ENCODE measurements at regions not wholly inside any gene's neighbourhood (a gene's known extent, or its start where the extent isn't known, plus 50 kb on each side); places are given as distances from the start of the nearest gene placed in this dataset.

- no peaks in the 10 kb centered on the region for H3K9me3 ChIP-seq (replicated peaks; ENCODE audit: low read length)
- H3K4me1 ChIP-seq (ENCODE audit: control insufficient read depth, insufficient read depth, low read length): no peaks in the 10 kb centered on the region
- H3K9ac ChIP-seq (ENCODE audit: low read depth, low read length): no peak overlapping the region
- no peak overlapping the region for H3K4me2 ChIP-seq (ENCODE audit: low read length)
- H3K27me3 ChIP-seq (ENCODE audit: control insufficient read depth, insufficient read depth, low read length): peaks cover 52% of the 10 kb centered on the region
- H3K36me3 ChIP-seq (ENCODE audit: insufficient read depth, low read length): no peaks in the 10 kb centered on the region
- H3K4me3 ChIP-seq (ENCODE audit: low read length): no peak overlapping the region
These were observed 71.1 kb upstream of the EMX2 start for GRCh38 chr10:117471344-117471874.

- H3K9ac ChIP-seq (ENCODE audit: low read depth, low read length): no peak overlapping the region
- no peaks in the 10 kb centered on the region for H3K4me1 ChIP-seq (ENCODE audit: control insufficient read depth, insufficient read depth, low read length)
- peaks cover 59% of the 10 kb centered on the region for H3K27me3 ChIP-seq (ENCODE audit: control insufficient read depth, insufficient read depth, low read length)
- no peak overlapping the region for H3K4me3 ChIP-seq (ENCODE audit: low read length)
- H3K36me3 ChIP-seq (ENCODE audit: insufficient read depth, low read length): no peaks in the 10 kb centered on the region
- no peaks in the 10 kb centered on the region for H3K9me3 ChIP-seq (replicated peaks; ENCODE audit: low read length)
- no peak overlapping the region for H3K4me2 ChIP-seq (ENCODE audit: low read length)
These were observed 71.8 kb upstream of the EMX2 start for GRCh38 chr10:117470733-117471132.

GRCh38 chr10:117468665-117469064 is 73.9 kb upstream of the EMX2 start:
- Histone ChIP-seq H3K27me3 (ENCODE audit: control insufficient read depth, insufficient read depth, low read length) (peaks cover 55% of the 10 kb centered on the region), H3K4me3 (ENCODE audit: low read length) (no peak overlapping the region), H3K9ac (ENCODE audit: low read depth, low read length) (no peak overlapping the region), H3K9me3 (replicated peaks; ENCODE audit: low read length) (no peaks in the 10 kb centered on the region), H3K4me1 (ENCODE audit: control insufficient read depth, insufficient read depth, low read length) (no peaks in the 10 kb centered on the region), H3K36me3 (ENCODE audit: insufficient read depth, low read length) (no peaks in the 10 kb centered on the region), H3K4me2 (ENCODE audit: low read length) (no peak overlapping the region)

- H3K4me3 ChIP-seq (ENCODE audit: low read length): no peak overlapping the region
- peaks cover 4% of the 10 kb centered on the region for H3K9me3 ChIP-seq (replicated peaks; ENCODE audit: low read length)
- H3K4me2 ChIP-seq (ENCODE audit: low read length): no peak overlapping the region
- no peaks in the 10 kb centered on the region for H3K36me3 ChIP-seq (ENCODE audit: insufficient read depth, low read length)
- H3K9ac ChIP-seq (ENCODE audit: low read depth, low read length): no peak overlapping the region
- peaks cover 23% of the 10 kb centered on the region for H3K4me1 ChIP-seq (ENCODE audit: control insufficient read depth, insufficient read depth, low read length)
- H3K27me3 ChIP-seq (ENCODE audit: control insufficient read depth, insufficient read depth, low read length): peaks cover 25% of the 10 kb centered on the region
These were observed 78.4 kb upstream of the EMX2 start for GRCh38 chr10:117464176-117464575.

- Histone ChIP-seq H3K27me3 (ENCODE audit: control insufficient read depth, insufficient read depth, low read length) (peaks cover 30% of the 10 kb centered on the region), H3K4me3 (ENCODE audit: low read length) (no peak overlapping the region), H3K4me2 (ENCODE audit: low read length) (no peak overlapping the region), H3K9me3 (replicated peaks; ENCODE audit: low read length) (peaks cover 4% of the 10 kb centered on the region), H3K9ac (ENCODE audit: low read depth, low read length) (no peak overlapping the region), H3K4me1 (ENCODE audit: control insufficient read depth, insufficient read depth, low read length) (peaks cover 23% of the 10 kb centered on the region), H3K36me3 (ENCODE audit: insufficient read depth, low read length) (no peaks in the 10 kb centered on the region)
These were observed 79.0 kb upstream of the EMX2 start for GRCh38 chr10:117463545-117463920.

- Histone ChIP-seq H3K36me3 (ENCODE audit: insufficient read depth, low read length) (no peaks in the 10 kb centered on the region), H3K9me3 (replicated peaks; ENCODE audit: low read length) (peaks cover 4% of the 10 kb centered on the region), H3K27me3 (ENCODE audit: control insufficient read depth, insufficient read depth, low read length) (peaks cover 31% of the 10 kb centered on the region), H3K4me2 (ENCODE audit: low read length) (no peak overlapping the region), H3K9ac (ENCODE audit: low read depth, low read length) (no peak overlapping the region), H3K4me3 (ENCODE audit: low read length) (no peak overlapping the region), H3K4me1 (ENCODE audit: control insufficient read depth, insufficient read depth, low read length) (peaks cover 23% of the 10 kb centered on the region)
These were observed 79.6 kb upstream of the EMX2 start for GRCh38 chr10:117462816-117463544.

- peak overlapping the region; percentile 41 for H3K4me2 ChIP-seq (ENCODE audit: low read length)
- H3K9ac ChIP-seq (ENCODE audit: low read depth, low read length): peak overlapping the region; percentile 57
- H3K4me1 ChIP-seq (ENCODE audit: control insufficient read depth, insufficient read depth, low read length): peaks cover 23% of the 10 kb centered on the region
- H3K9me3 ChIP-seq (replicated peaks; ENCODE audit: low read length): peaks cover 4% of the 10 kb centered on the region
- no peak overlapping the region for H3K4me3 ChIP-seq (ENCODE audit: low read length)
- no peaks in the 10 kb centered on the region for H3K36me3 ChIP-seq (ENCODE audit: insufficient read depth, low read length)
- peaks cover 33% of the 10 kb centered on the region for H3K27me3 ChIP-seq (ENCODE audit: control insufficient read depth, insufficient read depth, low read length)
These were observed 80.1 kb upstream of the EMX2 start for GRCh38 chr10:117462424-117462792.

- H3K36me3 ChIP-seq (ENCODE audit: insufficient read depth, low read length): no peaks in the 10 kb centered on the region
- no peak overlapping the region for H3K4me3 ChIP-seq (ENCODE audit: low read length)
- peaks cover 24% of the 10 kb centered on the region for H3K4me1 ChIP-seq (ENCODE audit: control insufficient read depth, insufficient read depth, low read length)
- H3K4me2 ChIP-seq (ENCODE audit: low read length): peak overlapping the region; percentile 41
- peaks cover 4% of the 10 kb centered on the region for H3K9me3 ChIP-seq (replicated peaks; ENCODE audit: low read length)
- H3K9ac ChIP-seq (ENCODE audit: low read depth, low read length): peak overlapping the region; percentile 59
- H3K27me3 ChIP-seq (ENCODE audit: control insufficient read depth, insufficient read depth, low read length): peaks cover 34% of the 10 kb centered on the region
These were observed 80.7 kb upstream of the EMX2 start for GRCh38 chr10:117461766-117462423.

GRCh38 chr10:117460846-117461765 is 81.4 kb upstream of the EMX2 start:
- no peaks in the 10 kb centered on the region for H3K36me3 ChIP-seq (ENCODE audit: insufficient read depth, low read length)
- no peak overlapping the region for H3K4me3 ChIP-seq (ENCODE audit: low read length)
- peaks cover 32% of the 10 kb centered on the region for H3K4me1 ChIP-seq (ENCODE audit: control insufficient read depth, insufficient read depth, low read length)
- H3K4me2 ChIP-seq (ENCODE audit: low read length): peak overlapping the region; percentile 40
- peaks cover 4% of the 10 kb centered on the region for H3K9me3 ChIP-seq (replicated peaks; ENCODE audit: low read length)
- peaks cover 28% of the 10 kb centered on the region for H3K27me3 ChIP-seq (ENCODE audit: control insufficient read depth, insufficient read depth, low read length)
- peak overlapping the region; percentile 59 for H3K9ac ChIP-seq (ENCODE audit: low read depth, low read length)

- Histone ChIP-seq H3K9ac (ENCODE audit: low read depth, low read length) (no peak overlapping the region), H3K4me1 (ENCODE audit: control insufficient read depth, insufficient read depth, low read length) (peaks cover 40% of the 10 kb centered on the region), H3K27me3 (ENCODE audit: control insufficient read depth, insufficient read depth, low read length) (peaks cover 30% of the 10 kb centered on the region), H3K36me3 (ENCODE audit: insufficient read depth, low read length) (no peaks in the 10 kb centered on the region), H3K4me2 (ENCODE audit: low read length) (no peak overlapping the region), H3K9me3 (replicated peaks; ENCODE audit: low read length) (peaks cover 4% of the 10 kb centered on the region), H3K4me3 (ENCODE audit: low read length) (no peak overlapping the region)
These were observed 83.3 kb upstream of the PDZD8 start for GRCh38 chr10:117458571-117458970.

- Histone ChIP-seq H3K4me2 (ENCODE audit: low read length) (no peak overlapping the region), H3K4me1 (ENCODE audit: control insufficient read depth, insufficient read depth, low read length) (peaks cover 38% of the 10 kb centered on the region), H3K9ac (ENCODE audit: low read depth, low read length) (no peak overlapping the region), H3K4me3 (ENCODE audit: low read length) (no peak overlapping the region), H3K36me3 (ENCODE audit: insufficient read depth, low read length) (no peaks in the 10 kb centered on the region), H3K9me3 (replicated peaks; ENCODE audit: low read length) (peaks cover 1% of the 10 kb centered on the region), H3K27me3 (ENCODE audit: control insufficient read depth, insufficient read depth, low read length) (peaks cover 34% of the 10 kb centered on the region)
These were observed 82.7 kb upstream of the PDZD8 start for GRCh38 chr10:117457932-117458331.

Measured in skeletal muscle satellite cell (primary cell).